H9 (cell line): ENCODE measurements at regions not wholly inside any gene's neighbourhood (a gene's known extent, or its start where the extent isn't known, plus 50 kb on each side); places are given as distances from the start of the nearest gene placed in this dataset.

Experiments
- DNase-seq: peaks from one replicate; pipeline ENCODE4 v3.0.0-alpha.2; 2017
- H2AFZ ChIP-seq: one replicate; pipeline ENCODE4 v1.6.1; 2013; ENCODE audit warnings: mild to moderate bottlenecking, low read length, control low read depth, moderate library complexity
- H2AK5ac ChIP-seq: 2 replicates; pipeline ENCODE4 v1.6.1; 2013; ENCODE audit warnings: low read length, control low read depth, mixed read lengths; ENCODE audit not compliant: insufficient read length
- H2BK120ac ChIP-seq: one replicate; pipeline ENCODE4 v1.6.1; 2013; ENCODE audit warnings: low read depth, mild to moderate bottlenecking, low read length, control low read depth, inconsistent platforms; ENCODE audit not compliant: poor library complexity, severe bottlenecking
- H2BK12ac ChIP-seq: 2 replicates; pipeline ENCODE4 v1.6.1; 2013; ENCODE audit warnings: low read length, control low read depth, mixed read lengths, low read depth; ENCODE audit not compliant: insufficient read length
- H2BK15ac ChIP-seq: 2 replicates; pipeline ENCODE4 v1.6.1; 2013; ENCODE audit warnings: low read depth, low read length, control low read depth
- H2BK20ac ChIP-seq: one replicate; pipeline ENCODE4 v1.6.1; 2013; ENCODE audit warnings: low read depth, mild to moderate bottlenecking, low read length, control low read depth, inconsistent platforms; ENCODE audit not compliant: poor library complexity, severe bottlenecking
- H2BK5ac ChIP-seq: 2 replicates; pipeline ENCODE4 v1.6.1; 2013; ENCODE audit warnings: low read length, control low read depth, mixed read lengths; ENCODE audit not compliant: insufficient read length
- H3K14ac ChIP-seq: 2 replicates; pipeline ENCODE4 v1.6.1; 2013; ENCODE audit warnings: low read length, control low read depth; ENCODE audit not compliant: insufficient read depth
- H3K18ac ChIP-seq: 2 replicates; pipeline ENCODE4 v1.6.1; 2013; ENCODE audit warnings: low read depth, mild to moderate bottlenecking, mixed read lengths, low read length, control low read depth; ENCODE audit not compliant: insufficient read length
- H3K23ac ChIP-seq: 2 replicates; pipeline ENCODE4 v1.6.1; 2013; ENCODE audit warnings: low read length, control low read depth, mixed read lengths, low read depth; ENCODE audit not compliant: insufficient read length
- H3K23me2 ChIP-seq: 2 replicates; pipeline ENCODE4 v1.6.1; 2013; ENCODE audit warnings: low read depth, mild to moderate bottlenecking, mixed read lengths, low read length, control low read depth; ENCODE audit not compliant: insufficient read length, poor library complexity, severe bottlenecking
- H3K27ac ChIP-seq: 2 replicates; pipeline ENCODE4 v1.5.1; 2013; ENCODE audit warnings: low read length, control low read depth, mixed read lengths, low read depth; ENCODE audit not compliant: insufficient read length
- H3K27me3 ChIP-seq: 2 replicates; pipeline ENCODE4 v1.6.1; 2013; ENCODE audit warnings: low read length, control low read depth, inconsistent platforms; ENCODE audit not compliant: insufficient read depth
- H3K4ac ChIP-seq: 2 replicates; pipeline ENCODE4 v1.6.1; 2013; ENCODE audit warnings: low read depth, mild to moderate bottlenecking, control low read depth, inconsistent platforms, low read length, moderate library complexity
- H3K4me1 ChIP-seq: 2 replicates; pipeline ENCODE4 v1.6.1; 2013; ENCODE audit warnings: low read length, control low read depth, inconsistent platforms; ENCODE audit not compliant: insufficient read depth
- H3K4me2 ChIP-seq: 2 replicates; pipeline ENCODE4 v1.6.1; 2013; ENCODE audit warnings: low read length, control low read depth, mixed read lengths; ENCODE audit not compliant: insufficient read length, insufficient read depth
- H3K56ac ChIP-seq: 2 replicates; pipeline ENCODE4 v1.6.1; 2013; ENCODE audit warnings: low read depth, mild to moderate bottlenecking, mixed read lengths, low read length, control low read depth; ENCODE audit not compliant: insufficient read length
- H3K79me1 ChIP-seq: 2 replicates; pipeline ENCODE4 v1.6.1; 2013; ENCODE audit warnings: low read depth, mild to moderate bottlenecking, moderate library complexity, low read length, control low read depth, inconsistent platforms; ENCODE audit not compliant: insufficient read depth, poor library complexity, severe bottlenecking
- H3K79me2 ChIP-seq: 2 replicates; pipeline ENCODE4 v1.6.1; 2013; ENCODE audit warnings: low read length, control low read depth, inconsistent platforms; ENCODE audit not compliant: insufficient read depth
- H3K9ac ChIP-seq: 2 replicates; pipeline ENCODE4 v1.6.1; 2013; ENCODE audit warnings: low read length, control low read depth, mixed read lengths; ENCODE audit not compliant: insufficient read length; ENCODE audit errors: extremely low read depth
- H3K9me3 ChIP-seq: one replicate; pipeline ENCODE4 v1.6.1; 2013; ENCODE audit warnings: low read depth, low read length, inconsistent platforms; ENCODE audit not compliant: control insufficient read depth
- H3T11ph ChIP-seq: one replicate; pipeline ENCODE4 v1.6.1; 2013; ENCODE audit warnings: mild to moderate bottlenecking, low read length, control low read depth, inconsistent platforms
- H4K20me1 ChIP-seq: one replicate; pipeline ENCODE4 v1.6.1; 2013; ENCODE audit not compliant: control insufficient read depth, insufficient read length, insufficient read depth
- H4K5ac ChIP-seq: 2 replicates; pipeline ENCODE4 v1.6.1; 2013; ENCODE audit warnings: low read depth, mild to moderate bottlenecking, mixed read lengths, low read length, control low read depth; ENCODE audit not compliant: insufficient read length
- H4K8ac ChIP-seq: replicated peaks from 2 replicates; pipeline ENCODE4 v1.6.1; 2013; ENCODE audit warnings: low read length, control low read depth, mixed read lengths, low read depth; ENCODE audit not compliant: insufficient read length
- H4K91ac ChIP-seq: 2 replicates; pipeline ENCODE4 v1.6.1; 2013; ENCODE audit warnings: low read depth, mild to moderate bottlenecking, moderate library complexity, mixed read lengths, low read length, control low read depth; ENCODE audit not compliant: insufficient read length
- H3K27ac Mint-ChIP-seq, 3 experiments: 2 replicates in 2 of 3; 3 replicates in 1 of 3; pipeline ENCODE4 v1.8.0; 2020 to 2021; ENCODE audit warnings: mixed read lengths in 3 of 3, mild to moderate bottlenecking in 1 of 3, moderate library complexity in 1 of 3
- H3K27me3 Mint-ChIP-seq: 2 replicates; pipeline ENCODE4 v1.8.0; 2021; ENCODE audit warnings: low read depth, mild to moderate bottlenecking, moderate library complexity, mixed read lengths
- H3K36me3 Mint-ChIP-seq, 3 experiments: 2 replicates in 2 of 3; 3 replicates in 1 of 3; pipeline ENCODE4 v1.8.0; 2020 to 2021; ENCODE audit warnings: low read depth in 3 of 3, mixed read lengths in 3 of 3; ENCODE audit not compliant: insufficient read depth in 1 of 3
- H3K4me1 Mint-ChIP-seq, 2 experiments: 2 replicates each; pipeline ENCODE4 v1.8.0; 2020; ENCODE audit warnings: mixed read lengths in 2 of 2
- H3K4me3 Mint-ChIP-seq, 2 experiments: 2 replicates in 1 of 2; 3 replicates in 1 of 2; pipeline ENCODE4 v1.8.0; 2020 to 2021; ENCODE audit warnings: mild to moderate bottlenecking in 2 of 2, mixed read lengths in 2 of 2, moderate library complexity in 1 of 2
- H3K9me3 Mint-ChIP-seq, 2 experiments: 2 replicates in 1 of 2; 3 replicates in 1 of 2; pipeline ENCODE4 v1.8.0; 2020; ENCODE audit warnings: mild to moderate bottlenecking in 2 of 2, mixed read lengths in 2 of 2, moderate library complexity in 1 of 2
- WGBS: extraction: QIAGEN DNeasy Blood & Tissue Kit; methylation state at CpG from one replicate; pipeline ENCODE4 v1.1.7; 2013; ENCODE audit warnings: missing lambda C conversion rate, low lambda C conversion rate, mixed read lengths; ENCODE audit not compliant: insufficient read length; ENCODE audit errors: extremely low coverage; 5-methylcytosine and 5-hydroxymethylcytosine counted together
- TF ChIP-seq, protein P1 (sequence below): fragments of 200-600 bp; sonication (generic); conservative IDR thresholded peaks from 3 replicates; pipeline ENCODE4 v1.8.0; 2021; ENCODE audit warnings: antibody characterized with exemption, mild to moderate bottlenecking

DNA sequence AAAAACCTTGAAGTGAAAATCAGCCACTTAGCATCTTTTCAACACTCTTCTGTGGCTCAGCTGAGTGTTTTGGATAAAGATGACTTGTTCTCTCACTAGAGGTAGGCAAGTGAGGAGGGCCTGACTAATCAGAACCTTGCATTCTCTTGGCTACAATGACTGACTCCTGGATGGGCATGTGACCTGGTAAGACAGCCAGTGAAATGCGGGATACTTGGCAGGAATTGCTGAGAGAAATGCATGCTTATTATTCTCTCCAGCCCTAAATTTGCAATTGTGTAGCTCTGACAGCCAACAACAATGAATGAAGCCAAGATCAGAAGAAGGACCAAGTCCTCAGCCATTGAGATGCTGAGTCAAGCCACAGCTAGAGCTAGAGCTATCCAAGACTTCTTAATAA lies 490.5 kb upstream of the ZNF608 start:
- Histone ChIP-seq H4K5ac (no peak overlapping the region), H2AFZ (no peak overlapping the region), H3K79me2 (no peaks in the 10 kb centered on the region), H2BK15ac (no peak overlapping the region), H2BK5ac (no peak overlapping the region), H2AK5ac (no peak overlapping the region), H3K79me1 (no peaks in the 10 kb centered on the region), H3K18ac (no peak overlapping the region), H3K23me2 (no peaks in the 10 kb centered on the region), H3K14ac (no peak overlapping the region), H2BK120ac (no peak overlapping the region), H3K4me1 (peaks cover 7% of the 10 kb centered on the region; the same call in 1 of the 2 replicates), H3K9ac (no peak overlapping the region), H4K20me1 (no peaks in the 10 kb centered on the region), H3K27me3 (no peaks in the 10 kb centered on the region), H3K4ac (no peak overlapping the region), H3K23ac (no peak overlapping the region), H4K8ac (no peak overlapping the region), H3K9me3 (no peaks in the 10 kb centered on the region), H3K27ac (no peak overlapping the region), H3T11ph (no peak overlapping the region), H3K56ac (no peak overlapping the region), H2BK20ac (no peak overlapping the region), H3K4me2 (no peak overlapping the region), H4K91ac (no peak overlapping the region), H2BK12ac (no peak overlapping the region)
- no CpG with 5 or more reads among the region's 1 CpG for WGBS
- H3K27me3 Mint-ChIP-seq: no peaks in the 10 kb centered on the region
- H3K27ac Mint-ChIP-seq: peak overlapping the region in 1 of 3 experiments; percentile 63; a peak in 2 of 7 replicates
- H3K9me3 Mint-ChIP-seq: peaks cover 4 to 5% of the 10 kb centered on the region in 2 experiments; a peak in 3 of 5 replicates
- peaks cover 8 to 15% (median 13%) of the 10 kb centered on the region in 3 experiments for H3K36me3 Mint-ChIP-seq
- peaks cover 33 to 36% of the 10 kb centered on the region in 2 experiments for H3K4me1 Mint-ChIP-seq
- H3K4me3 Mint-ChIP-seq: no peak overlapping the region
- DNase-seq: no peak
- TF ChIP-seq, protein P1, sequence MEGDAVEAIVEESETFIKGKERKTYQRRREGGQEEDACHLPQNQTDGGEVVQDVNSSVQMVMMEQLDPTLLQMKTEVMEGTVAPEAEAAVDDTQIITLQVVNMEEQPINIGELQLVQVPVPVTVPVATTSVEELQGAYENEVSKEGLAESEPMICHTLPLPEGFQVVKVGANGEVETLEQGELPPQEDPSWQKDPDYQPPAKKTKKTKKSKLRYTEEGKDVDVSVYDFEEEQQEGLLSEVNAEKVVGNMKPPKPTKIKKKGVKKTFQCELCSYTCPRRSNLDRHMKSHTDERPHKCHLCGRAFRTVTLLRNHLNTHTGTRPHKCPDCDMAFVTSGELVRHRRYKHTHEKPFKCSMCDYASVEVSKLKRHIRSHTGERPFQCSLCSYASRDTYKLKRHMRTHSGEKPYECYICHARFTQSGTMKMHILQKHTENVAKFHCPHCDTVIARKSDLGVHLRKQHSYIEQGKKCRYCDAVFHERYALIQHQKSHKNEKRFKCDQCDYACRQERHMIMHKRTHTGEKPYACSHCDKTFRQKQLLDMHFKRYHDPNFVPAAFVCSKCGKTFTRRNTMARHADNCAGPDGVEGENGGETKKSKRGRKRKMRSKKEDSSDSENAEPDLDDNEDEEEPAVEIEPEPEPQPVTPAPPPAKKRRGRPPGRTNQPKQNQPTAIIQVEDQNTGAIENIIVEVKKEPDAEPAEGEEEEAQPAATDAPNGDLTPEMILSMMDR: no peak
